ENCODE measurements at regions not wholly inside any gene's neighbourhood (a gene's known extent, or its start where the extent isn't known, plus 50 kb on each side); places are given as distances from the start of the nearest gene placed in this dataset.
"Not testable (repeated sequence)": the region's sequence is repeated elsewhere in the genome, so short reads cannot be mapped to it uniquely, and the experiment has no call there.

DNA sequence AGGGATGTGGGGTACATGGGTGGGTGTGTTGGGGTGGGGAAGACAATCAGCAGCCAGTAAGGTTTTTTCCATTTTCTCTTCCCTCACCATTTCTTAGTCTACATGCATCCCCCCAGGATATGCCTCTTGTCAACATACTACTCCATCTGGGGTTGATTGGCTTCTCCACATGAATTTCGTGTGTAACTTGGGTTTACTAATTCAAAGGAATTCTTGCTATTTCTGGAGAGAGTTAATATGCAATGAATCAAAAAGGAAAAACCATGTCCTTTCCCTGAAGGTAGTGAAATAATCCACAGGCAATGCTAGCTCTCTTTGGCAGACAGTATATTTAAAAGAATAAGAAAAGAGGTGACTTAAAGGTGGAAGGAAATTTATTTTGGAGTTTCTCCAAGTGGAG is 198.4 kb downstream of the EBLN2 start:
- no peak overlapping the region for H3K4me3 ChIP-seq
- DNase-seq (no peak), ATAC-seq (ENCODE audit: insufficient read depth, low FRiP score) (no peak)
- 43 to 68% methylated on average over 1 of the region's 1 CpG for WGBS, 2 donors
- H3K27me3 ChIP-seq (ENCODE audit: control insufficient read depth in 3 of 3, insufficient read depth in 3 of 3, low read length in 2 of 3), result no peaks in the 10 kb centered on the region
- no peaks in the 10 kb centered on the region for H3K36me3 ChIP-seq (ENCODE audit: control insufficient read depth in 4 of 4, insufficient read depth in 4 of 4, low read length in 4 of 4)
- TF ChIP-seq CTCF (IDR thresholded peaks at IDR 0.05; ENCODE audit: control extremely low read depth, extremely low read depth), result no peak
- H3K27ac ChIP-seq (ENCODE audit: low read depth in 1 of 2, low read length in 1 of 2), result no peak overlapping the region
- no peak overlapping the region for H3K9ac ChIP-seq (ENCODE audit: insufficient read depth in 1 of 2, low read length in 2 of 2)
- H3K9me3 ChIP-seq (ENCODE audit: control insufficient read depth in 4 of 4, insufficient read depth in 3 of 4, low read length in 3 of 4), result no peaks in the 10 kb centered on the region
- H3K4me1 ChIP-seq (ENCODE audit: control insufficient read depth in 5 of 5, insufficient read depth in 5 of 5, low read length in 5 of 5), result no peaks in the 10 kb centered on the region

DNA sequence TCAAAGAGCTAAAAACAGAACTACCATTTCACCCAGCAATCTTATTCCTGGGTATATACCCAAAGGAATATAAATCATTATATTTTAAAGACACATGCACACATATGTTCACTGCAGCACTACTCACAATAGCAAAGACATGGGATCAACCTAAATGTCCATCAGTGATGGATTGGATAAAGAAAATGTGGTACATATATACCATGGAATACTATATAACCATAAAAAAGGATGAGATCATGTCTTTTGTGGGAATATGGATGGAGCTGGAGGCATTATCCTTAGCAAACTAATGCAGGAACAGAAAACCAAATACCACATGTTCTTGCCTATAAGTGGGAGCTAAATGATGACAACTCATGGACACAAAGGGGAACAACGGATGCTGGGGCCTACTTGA is 205.1 kb downstream of the EBLN2 start:
- not testable (repeated sequence) for H3K36me3 ChIP-seq (ENCODE audit: control insufficient read depth in 4 of 4, insufficient read depth in 4 of 4, low read length in 4 of 4); DNase-seq; ATAC-seq (ENCODE audit: insufficient read depth, low FRiP score); H3K9ac ChIP-seq (ENCODE audit: insufficient read depth in 1 of 2, low read length in 2 of 2); H3K27me3 ChIP-seq (ENCODE audit: control insufficient read depth in 3 of 3, insufficient read depth in 3 of 3, low read length in 2 of 3); H3K9me3 ChIP-seq (ENCODE audit: control insufficient read depth in 4 of 4, insufficient read depth in 3 of 4, low read length in 3 of 4); H3K4me3 ChIP-seq; H3K27ac ChIP-seq (ENCODE audit: low read depth in 1 of 2, low read length in 1 of 2)
- WGBS, 2 donors, result 79 to 93% methylated on average over 1 of the region's 1 CpG
- H3K4me1 ChIP-seq (ENCODE audit: control insufficient read depth in 5 of 5, insufficient read depth in 5 of 5, low read length in 5 of 5), result peaks cover 0 to 15% (median 0%) of the 10 kb centered on the region in 5 donors

- not testable (repeated sequence) for H3K4me3 ChIP-seq; H3K36me3 ChIP-seq (ENCODE audit: control insufficient read depth in 4 of 4, insufficient read depth in 4 of 4, low read length in 4 of 4); DNase-seq; H3K9ac ChIP-seq (ENCODE audit: insufficient read depth in 1 of 2, low read length in 2 of 2); H3K27ac ChIP-seq (ENCODE audit: low read depth in 1 of 2, low read length in 1 of 2); H3K9me3 ChIP-seq (ENCODE audit: control insufficient read depth in 4 of 4, insufficient read depth in 3 of 4, low read length in 3 of 4); ATAC-seq (ENCODE audit: insufficient read depth, low FRiP score); H3K27me3 ChIP-seq (ENCODE audit: control insufficient read depth in 3 of 3, insufficient read depth in 3 of 3, low read length in 2 of 3)
- WGBS, 2 donors, result 85 to 90% methylated on average over 12 to 25 of the region's 25 CpGs
- peaks cover 0 to 31% (median 0%) of the 10 kb centered on the region in 5 donors for H3K4me1 ChIP-seq (ENCODE audit: control insufficient read depth in 5 of 5, insufficient read depth in 5 of 5, low read length in 5 of 5)
Measured at GRCh38 chr3:73269126-73269525, 207.7 kb downstream of the EBLN2 start.

- 73 to 89% methylated on average over 2 of the region's 2 CpGs for WGBS, 2 donors
- ATAC-seq (ENCODE audit: insufficient read depth, low FRiP score), result no peak
- H3K27ac ChIP-seq (ENCODE audit: low read depth in 1 of 2, low read length in 1 of 2), result no peak overlapping the region
Measured at GRCh38 chr3:73270839-73271483, 209.5 kb downstream of the EBLN2 start.

More at GRCh38 chr3:73270839-73271483, 209.5 kb downstream of the EBLN2 start:
- Histone ChIP-seq H3K27me3 (ENCODE audit: control insufficient read depth in 3 of 3, insufficient read depth in 3 of 3, low read length in 2 of 3) (no peaks in the 10 kb centered on the region), H3K4me1 (ENCODE audit: control insufficient read depth in 5 of 5, insufficient read depth in 5 of 5, low read length in 5 of 5) (peaks cover 0 to 32% (median 0%) of the 10 kb centered on the region in 5 donors), H3K9me3 (ENCODE audit: control insufficient read depth in 4 of 4, insufficient read depth in 3 of 4, low read length in 3 of 4) (no peaks in the 10 kb centered on the region), H3K4me3 (no peak overlapping the region), H3K9ac (ENCODE audit: insufficient read depth in 1 of 2, low read length in 2 of 2) (no peak overlapping the region), H3K36me3 (ENCODE audit: control insufficient read depth in 4 of 4, insufficient read depth in 4 of 4, low read length in 4 of 4) (no peaks in the 10 kb centered on the region)
- peak; percentile 50 to 77 (median 54) for DNase-seq
- no peak for TF ChIP-seq CTCF (IDR thresholded peaks at IDR 0.05; ENCODE audit: control extremely low read depth, extremely low read depth)

Measured in lung (tissue), 11 donors.